Ishikawa (cell line): ENCODE measurements at regions not wholly inside any gene's neighbourhood (a gene's known extent, or its start where the extent isn't known, plus 50 kb on each side); places are given as distances from the start of the nearest gene placed in this dataset.

Experiments used
- CEBPB ChIP-seq: IDR thresholded peaks from 2 replicates; pipeline ENCODE4 v1.6.1; 2012
- CREB1 ChIP-seq: IDR thresholded peaks from 2 replicates; pipeline ENCODE4 v1.6.1; 2012; ENCODE audit warnings: low read depth
- EGR1 ChIP-seq: IDR thresholded peaks from 2 replicates; pipeline ENCODE4 v1.6.1; 2012
- EP300 ChIP-seq: IDR thresholded peaks from 2 replicates; pipeline ENCODE4 v1.6.1; 2012; ENCODE audit warnings: borderline replicate concordance
- FOXM1 ChIP-seq: IDR thresholded peaks from 2 replicates; pipeline ENCODE4 v1.6.1; 2012; ENCODE audit warnings: low read depth, borderline replicate concordance
- MAX ChIP-seq: IDR thresholded peaks from 2 replicates; pipeline ENCODE4 v1.6.1; 2012
- NFIC ChIP-seq: IDR thresholded peaks from 2 replicates; pipeline ENCODE4 v1.6.1; 2012
- RAD21 ChIP-seq: IDR thresholded peaks from 2 replicates; pipeline ENCODE4 v1.6.1; 2012; ENCODE audit warnings: low read depth
- REST ChIP-seq: IDR thresholded peaks from 2 replicates; pipeline ENCODE4 v1.6.1; 2012; ENCODE audit warnings: low read depth, mild to moderate bottlenecking
- TAF1 ChIP-seq: IDR thresholded peaks from 2 replicates; pipeline ENCODE4 v1.6.1; 2012; ENCODE audit warnings: low read depth, mild to moderate bottlenecking
- TCF12 ChIP-seq: IDR thresholded peaks from 2 replicates; pipeline ENCODE4 v1.6.1; 2012; ENCODE audit warnings: low read depth
- TEAD4 ChIP-seq: IDR thresholded peaks from 2 replicates; pipeline ENCODE4 v1.6.1; 2012
- USF1 ChIP-seq: IDR thresholded peaks from 2 replicates; pipeline ENCODE4 v1.6.1; 2012
- YY1 ChIP-seq: IDR thresholded peaks from 2 replicates; pipeline ENCODE4 v1.6.1; 2012; ENCODE audit warnings: low read depth
- ZBTB7A ChIP-seq: IDR thresholded peaks from 2 replicates; pipeline ENCODE4 v1.6.1; 2012; ENCODE audit warnings: low read depth

GRCh38 chr6:91045161-91045560 is 458.3 kb upstream of the MAP3K7 start:
- TF ChIP-seq CEBPB (no peak), REST (no peak), NFIC (peak; percentile 34; the same call in 1 of the 2 replicates)

- TF ChIP-seq FOXM1: no peak
- TF ChIP-seq CEBPB: no peak
- TF ChIP-seq TCF12: no peak
- no peak for TF ChIP-seq TEAD4
- no peak for TF ChIP-seq RAD21
- TF ChIP-seq EP300: no peak
- no peak for TF ChIP-seq USF1
- TF ChIP-seq EGR1: no peak
These were observed 456.9 kb upstream of the MAP3K7 start for GRCh38 chr6:91043751-91044150.

- TF ChIP-seq CEBPB (no peak), TCF12 (no peak), NFIC (no peak), REST (no peak), CREB1 (no peak), EP300 (no peak)
These were observed 455.8 kb upstream of the MAP3K7 start for GRCh38 chr6:91042656-91043055.

- TF ChIP-seq ZBTB7A (no peak), EP300 (no peak), MAX (no peak), EGR1 (no peak), NFIC (no peak), TAF1 (no peak), USF1 (no peak), TCF12 (no peak), FOXM1 (no peak), CREB1 (no peak), YY1 (no peak), RAD21 (no peak), TEAD4 (no peak), CEBPB (no peak), REST (no peak)
These were observed 447.1 kb upstream of the MAP3K7 start for GRCh38 chr6:91033964-91034363.

- no peak for TF ChIP-seq FOXM1
- no peak for TF ChIP-seq RAD21
- TF ChIP-seq USF1: no peak
- no peak for TF ChIP-seq CEBPB
- TF ChIP-seq NFIC: no peak
- TF ChIP-seq TAF1: no peak
- no peak for TF ChIP-seq REST
- TF ChIP-seq CREB1: no peak
- TF ChIP-seq MAX: no peak
- no peak for TF ChIP-seq TCF12
- no peak for TF ChIP-seq EGR1
- TF ChIP-seq TEAD4: no peak
- no peak for TF ChIP-seq YY1
- no peak for TF ChIP-seq EP300
- no peak for TF ChIP-seq ZBTB7A
These were observed 444.7 kb upstream of the MAP3K7 start for GRCh38 chr6:91031581-91031980.
